Right lobe of liver (tissue), 6 donors: ENCODE measurements at regions not wholly inside any gene's neighbourhood (a gene's known extent, or its start where the extent isn't known, plus 50 kb on each side); places are given as distances from the start of the nearest gene placed in this dataset.
"Not testable (repeated sequence)": the region's sequence is repeated elsewhere in the genome, so short reads cannot be mapped to it uniquely, and the experiment has no call there.

Experiments
- ATAC-seq, 4 donors: fragments of 200-7000 bp; cut with Tn5 transposase; one replicate each; pipeline ENCODE4 v1.9.1; 2020; ENCODE audit warnings: mild to moderate bottlenecking in 4 of 4, moderate library complexity in 4 of 4
- DNase-seq, 3 donors: peaks; one replicate each; pipeline ENCODE4 v3.0.0-alpha.2; 2020
- H3K27ac ChIP-seq, 3 donors: fragments of 200-600 bp; one replicate each; pipeline ENCODE4 v1.8.0; 2022
- H3K27me3 ChIP-seq, 2 donors: fragments of 200-600 bp; one replicate each; pipeline ENCODE4 v1.8.0; 2022
- H3K36me3 ChIP-seq, 4 donors: fragments of 200-600 bp; sonication (generic) in 1 of 4; one replicate each; pipeline versions ENCODE4 v1.5.1 to v1.8.0; 2017 to 2022; ENCODE audit warnings: control low read depth in 1 of 4
- H3K4me1 ChIP-seq, 4 donors: fragments of 200-600 bp; sonication (generic) in 1 of 4; one replicate each; pipeline versions ENCODE4 v1.5.1 to v1.8.0; 2017 to 2022; ENCODE audit warnings: control low read depth in 1 of 4
- H3K4me3 ChIP-seq, 3 donors: fragments of 200-600 bp; one replicate each; pipeline ENCODE4 v1.8.0; 2022
- H3K9me3 ChIP-seq, 4 donors: fragments of 200-600 bp; sonication (generic) in 1 of 4; one replicate each; pipeline versions ENCODE4 v1.5.1 to v1.8.0; 2017 to 2022; ENCODE audit warnings: control low read depth in 1 of 4
- POLR2A ChIP-seq: fragments of 450-650 bp; IDR thresholded peaks from one replicate; pipeline ENCODE4 v1.6.1; 2017; ENCODE audit warnings: antibody characterized with exemption, mild to moderate bottlenecking
- WGBS: methylation state at CpG from one replicate; pipeline ENCODE4 v1.1.6; 2018; ENCODE audit warnings: low coverage, low lambda C conversion rate; ENCODE audit not compliant: insufficient coverage; ENCODE audit errors: missing lambda C conversion rate; 5-methylcytosine and 5-hydroxymethylcytosine counted together
- intact Hi-C, 2 donors: fragments of 100-400 bp; cut with DNase I; formaldehyde crosslinking; loops; one replicate each; pipeline versions ENCODE4 v1.11.2 to v1.14.1; 2022
- TF ChIP-seq, protein P1 (sequence below), 4 donors: fragments of 200-600 bp in 3 of 4; fragments of 450-650 bp in 1 of 4; IDR thresholded peaks; one replicate each; pipeline versions ENCODE4 v1.5.1 to v1.8.0; 2016 to 2022; ENCODE audit warnings: antibody characterized with exemption in 4 of 4, mild to moderate bottlenecking in 2 of 4
- donor health status: DM: no; HTN: yes; CAD: no.
- donor health status: DM: no; HTN: no; CAD: no.
- donor health status: DM: no; HTN: no; CAD: no.
- donor health status: DM: no; HTN: yes; CAD: no.
- donor health status: DM: no; HTN: yes; CAD: no.

DNA sequence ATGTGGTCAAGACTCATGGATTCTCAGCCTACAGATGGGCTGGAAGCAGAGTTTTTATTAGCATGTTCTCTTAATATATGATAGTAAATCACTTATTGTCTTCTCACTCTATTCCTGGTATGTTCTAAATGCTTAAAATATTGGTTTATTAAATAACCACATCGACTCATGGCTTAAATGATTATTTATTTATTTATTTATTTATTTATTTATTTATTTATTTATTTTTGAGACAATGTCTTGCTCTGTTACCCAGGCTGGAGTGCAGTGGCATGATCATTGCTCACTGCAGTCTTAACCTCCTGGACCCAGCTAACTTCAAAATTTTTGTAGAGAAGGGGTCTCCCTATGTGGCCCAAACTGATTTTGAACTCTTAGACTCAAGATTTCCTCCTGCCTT lies 457.2 kb upstream of the TNC start:
- DNase-seq (no peak), ATAC-seq (no peak)
- intact Hi-C loops: no loop called here
- Histone ChIP-seq H3K9me3 (no peaks in the 10 kb centered on the region), H3K36me3 (no peaks in the 10 kb centered on the region), H3K27me3 (no peaks in the 10 kb centered on the region), H3K4me3 (no peak overlapping the region), H3K4me1 (no peaks in the 10 kb centered on the region), H3K27ac (no peak overlapping the region)
- 47% methylated on average over 1 of the region's 1 CpG for WGBS
- TF ChIP-seq, protein P1, sequence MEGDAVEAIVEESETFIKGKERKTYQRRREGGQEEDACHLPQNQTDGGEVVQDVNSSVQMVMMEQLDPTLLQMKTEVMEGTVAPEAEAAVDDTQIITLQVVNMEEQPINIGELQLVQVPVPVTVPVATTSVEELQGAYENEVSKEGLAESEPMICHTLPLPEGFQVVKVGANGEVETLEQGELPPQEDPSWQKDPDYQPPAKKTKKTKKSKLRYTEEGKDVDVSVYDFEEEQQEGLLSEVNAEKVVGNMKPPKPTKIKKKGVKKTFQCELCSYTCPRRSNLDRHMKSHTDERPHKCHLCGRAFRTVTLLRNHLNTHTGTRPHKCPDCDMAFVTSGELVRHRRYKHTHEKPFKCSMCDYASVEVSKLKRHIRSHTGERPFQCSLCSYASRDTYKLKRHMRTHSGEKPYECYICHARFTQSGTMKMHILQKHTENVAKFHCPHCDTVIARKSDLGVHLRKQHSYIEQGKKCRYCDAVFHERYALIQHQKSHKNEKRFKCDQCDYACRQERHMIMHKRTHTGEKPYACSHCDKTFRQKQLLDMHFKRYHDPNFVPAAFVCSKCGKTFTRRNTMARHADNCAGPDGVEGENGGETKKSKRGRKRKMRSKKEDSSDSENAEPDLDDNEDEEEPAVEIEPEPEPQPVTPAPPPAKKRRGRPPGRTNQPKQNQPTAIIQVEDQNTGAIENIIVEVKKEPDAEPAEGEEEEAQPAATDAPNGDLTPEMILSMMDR (IDR thresholded peaks at IDR 0.05): no peak
- no peak for TF ChIP-seq POLR2A

DNA sequence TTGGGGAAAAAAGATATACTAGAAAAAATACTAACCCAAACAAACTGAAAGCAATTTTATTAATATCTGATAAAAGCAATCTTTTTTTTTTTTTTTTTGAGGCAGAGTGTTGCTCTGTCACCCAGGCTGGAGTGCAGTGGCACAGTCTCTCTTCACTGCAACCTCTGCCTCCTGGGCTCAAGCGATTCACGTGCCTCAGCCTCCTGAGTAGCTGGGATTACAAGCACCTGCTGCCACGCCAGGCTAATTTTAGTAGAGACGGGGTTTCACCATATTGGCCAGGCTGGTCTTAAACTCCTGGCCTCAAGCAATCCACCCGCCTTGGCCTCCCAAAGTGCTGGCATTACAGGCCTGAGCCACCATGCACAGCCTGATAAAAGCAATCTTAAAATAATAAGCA lies 467.5 kb upstream of the TNC start:
- ATAC-seq, H3K36me3 ChIP-seq, H3K9me3 ChIP-seq, H3K27me3 ChIP-seq, H3K4me1 ChIP-seq, intact Hi-C loops, DNase-seq, H3K4me3 ChIP-seq, H3K27ac ChIP-seq: not testable (repeated sequence)
- 64% methylated on average over 3 of the region's 5 CpGs for WGBS

DNA sequence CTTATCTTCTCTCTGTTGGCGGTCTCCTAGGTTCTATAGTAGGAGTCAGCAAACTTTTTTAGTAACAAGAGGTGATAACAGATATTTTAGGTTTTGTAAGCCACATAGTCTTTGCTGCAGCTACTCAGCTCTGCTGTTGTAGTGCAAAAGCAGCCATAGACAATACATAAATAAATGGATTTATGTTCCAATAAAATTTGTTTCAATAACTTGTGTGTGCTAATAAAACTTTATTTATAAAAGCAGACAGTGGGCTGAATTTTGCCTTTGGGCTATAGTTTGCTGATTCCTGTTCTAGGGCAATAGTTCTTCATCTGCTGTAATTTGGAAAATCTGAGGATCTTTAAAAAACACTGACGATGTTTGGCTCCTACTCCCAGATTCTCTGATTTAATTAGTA lies 469.4 kb upstream of the TNC start:
- ATAC-seq (no peak), DNase-seq (no peak)
- peaks cover 0 to 10% (median 0%) of the 10 kb centered on the region in 4 donors for H3K4me1 ChIP-seq
- H3K27ac ChIP-seq: no peak overlapping the region
- TF ChIP-seq POLR2A: no peak
- TF ChIP-seq, protein P1 (IDR thresholded peaks at IDR 0.05): no peak
- H3K27me3 ChIP-seq: no peaks in the 10 kb centered on the region
- H3K9me3 ChIP-seq: no peaks in the 10 kb centered on the region
- no peak overlapping the region for H3K4me3 ChIP-seq
- intact Hi-C loops: no loop called here
- H3K36me3 ChIP-seq: no peaks in the 10 kb centered on the region
- WGBS: 64% methylated on average over 2 of the region's 2 CpGs

DNA sequence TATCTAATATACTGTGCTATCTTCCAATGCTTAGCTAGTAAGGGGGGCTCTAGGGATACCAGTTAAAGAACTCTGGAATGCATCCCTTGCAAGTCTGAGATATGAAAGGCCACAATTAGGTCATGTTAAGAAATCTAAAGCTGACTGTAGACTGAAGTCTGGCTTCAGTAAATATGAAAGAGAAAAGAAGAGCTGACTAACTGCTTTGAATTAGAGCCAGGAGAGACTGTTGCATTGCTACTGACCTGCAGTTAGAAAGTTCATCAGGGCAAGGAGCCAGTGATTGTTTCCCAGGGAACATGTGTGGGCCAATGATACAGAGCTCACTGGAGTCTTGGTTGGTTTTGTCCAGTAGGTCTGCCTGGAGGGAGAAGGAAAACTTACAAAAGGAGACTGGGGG lies 472.1 kb upstream of the TNC start:
- intact Hi-C loops: no loop called here
- H3K36me3 ChIP-seq: no peaks in the 10 kb centered on the region
- DNase-seq: no peak

DNA sequence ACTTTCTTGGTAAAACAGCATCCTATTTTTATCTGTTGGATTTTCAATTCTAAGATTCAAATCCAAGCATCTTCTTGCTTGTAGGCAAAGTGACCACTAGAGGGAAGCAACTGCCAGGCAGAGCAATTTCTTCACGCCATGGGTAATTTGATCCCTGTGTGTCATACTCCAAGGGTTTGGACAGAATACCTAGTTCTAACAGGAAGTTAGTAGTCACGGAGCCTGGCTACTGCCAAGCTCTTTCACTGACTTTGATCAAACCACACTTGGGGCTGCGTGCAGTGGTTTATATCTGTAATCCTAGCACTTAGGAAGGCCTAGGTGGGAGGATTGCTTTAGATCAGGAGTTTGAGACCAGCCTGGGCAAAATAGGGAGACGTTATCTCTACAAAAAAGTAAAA lies 473.6 kb upstream of the TNC start:
- intact Hi-C loops: no loop called here
- ATAC-seq (peak; percentile 58 to 99 (median 92)), DNase-seq (peak in 2 of 3 donors; percentile 52)
- Histone ChIP-seq H3K4me1 (peaks cover 0 to 10% (median 0%) of the 10 kb centered on the region in 4 donors), H3K4me3 (no peak overlapping the region), H3K9me3 (no peaks in the 10 kb centered on the region), H3K27ac (peak overlapping the region in 1 of 3 donors; percentile 52), H3K27me3 (no peaks in the 10 kb centered on the region), H3K36me3 (no peaks in the 10 kb centered on the region)
- TF ChIP-seq, protein P1 (IDR thresholded peaks at IDR 0.05): peak in 3 of 4 donors; percentile 77 to 91 (median 83)
- TF ChIP-seq POLR2A: no peak
- WGBS: 11% methylated on average over 4 of the region's 4 CpGs

More for the DNA sequence above, 472.1 kb upstream of the TNC start:
- no peak overlapping the region for H3K4me3 ChIP-seq
- TF ChIP-seq, protein P1 (IDR thresholded peaks at IDR 0.05): no peak
- TF ChIP-seq POLR2A: no peak
- H3K4me1 ChIP-seq: peaks cover 0 to 10% (median 0%) of the 10 kb centered on the region in 4 donors
- H3K27ac ChIP-seq: no peak overlapping the region
- ATAC-seq: peak in 3 of 4 donors; percentile 17 to 84 (median 83)
- H3K9me3 ChIP-seq: no peaks in the 10 kb centered on the region
- H3K27me3 ChIP-seq: no peaks in the 10 kb centered on the region
